Fibroblast of lung (primary cell): ENCODE measurements at regions not wholly inside any gene's neighbourhood (a gene's known extent, or its start where the extent isn't known, plus 50 kb on each side); places are given as distances from the start of the nearest gene placed in this dataset.

Source experiments
- EZH2 ChIP-seq: IDR thresholded peaks from 2 replicates; pipeline ENCODE4 v1.5.1; 2012; ENCODE audit warnings: low read length, control low read depth, mild to moderate bottlenecking; ENCODE audit errors: missing control alignments
- TF ChIP-seq, protein P1 (sequence below), 2 donors: IDR thresholded peaks in 1 of 2; conservative IDR thresholded peaks in 1 of 2; 1 replicate in 1 of 2; 2 replicates in 1 of 2; pipeline ENCODE4 v1.5.1; 2011 to 2012; ENCODE audit warnings: low read length in 2 of 2, control low read depth in 1 of 2, inconsistent platforms in 1 of 2, low read depth in 1 of 2, mild to moderate bottlenecking in 1 of 2

GRCh38 chr12:84786622-84787021 lies 126.0 kb downstream of the SLC6A15 start:
- TF ChIP-seq, protein P1, sequence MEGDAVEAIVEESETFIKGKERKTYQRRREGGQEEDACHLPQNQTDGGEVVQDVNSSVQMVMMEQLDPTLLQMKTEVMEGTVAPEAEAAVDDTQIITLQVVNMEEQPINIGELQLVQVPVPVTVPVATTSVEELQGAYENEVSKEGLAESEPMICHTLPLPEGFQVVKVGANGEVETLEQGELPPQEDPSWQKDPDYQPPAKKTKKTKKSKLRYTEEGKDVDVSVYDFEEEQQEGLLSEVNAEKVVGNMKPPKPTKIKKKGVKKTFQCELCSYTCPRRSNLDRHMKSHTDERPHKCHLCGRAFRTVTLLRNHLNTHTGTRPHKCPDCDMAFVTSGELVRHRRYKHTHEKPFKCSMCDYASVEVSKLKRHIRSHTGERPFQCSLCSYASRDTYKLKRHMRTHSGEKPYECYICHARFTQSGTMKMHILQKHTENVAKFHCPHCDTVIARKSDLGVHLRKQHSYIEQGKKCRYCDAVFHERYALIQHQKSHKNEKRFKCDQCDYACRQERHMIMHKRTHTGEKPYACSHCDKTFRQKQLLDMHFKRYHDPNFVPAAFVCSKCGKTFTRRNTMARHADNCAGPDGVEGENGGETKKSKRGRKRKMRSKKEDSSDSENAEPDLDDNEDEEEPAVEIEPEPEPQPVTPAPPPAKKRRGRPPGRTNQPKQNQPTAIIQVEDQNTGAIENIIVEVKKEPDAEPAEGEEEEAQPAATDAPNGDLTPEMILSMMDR (conservative IDR thresholded peaks at IDR 0.05 in 1 of 2, IDR thresholded peaks at IDR 0.05 in 1 of 2; ENCODE audit: low read depth in 1 of 2, low read length in 2 of 2), result no peak
- TF ChIP-seq EZH2, result no peak
